ENCODE measurements at regions not wholly inside any gene's neighbourhood (a gene's known extent, or its start where the extent isn't known, plus 50 kb on each side); places are given as distances from the start of the nearest gene placed in this dataset.

DNA sequence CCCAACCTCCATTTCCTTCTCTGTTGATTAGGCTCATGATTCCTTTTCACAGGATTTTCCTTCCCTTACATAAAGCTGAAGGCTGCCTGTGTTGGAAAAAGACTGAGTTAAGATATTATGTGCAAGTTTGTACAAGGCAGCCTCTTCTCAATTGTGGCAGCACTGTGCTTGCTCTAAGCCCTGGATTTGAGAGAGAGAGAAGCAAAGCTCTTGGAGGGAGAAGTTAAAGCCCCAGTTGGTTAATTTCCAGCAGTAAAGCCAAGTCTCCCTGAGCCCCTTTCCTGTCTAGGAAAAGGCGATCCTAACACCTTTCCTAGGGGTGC is 128.3 kb upstream of the SESN3 start:
- TF ChIP-seq, protein P1, sequence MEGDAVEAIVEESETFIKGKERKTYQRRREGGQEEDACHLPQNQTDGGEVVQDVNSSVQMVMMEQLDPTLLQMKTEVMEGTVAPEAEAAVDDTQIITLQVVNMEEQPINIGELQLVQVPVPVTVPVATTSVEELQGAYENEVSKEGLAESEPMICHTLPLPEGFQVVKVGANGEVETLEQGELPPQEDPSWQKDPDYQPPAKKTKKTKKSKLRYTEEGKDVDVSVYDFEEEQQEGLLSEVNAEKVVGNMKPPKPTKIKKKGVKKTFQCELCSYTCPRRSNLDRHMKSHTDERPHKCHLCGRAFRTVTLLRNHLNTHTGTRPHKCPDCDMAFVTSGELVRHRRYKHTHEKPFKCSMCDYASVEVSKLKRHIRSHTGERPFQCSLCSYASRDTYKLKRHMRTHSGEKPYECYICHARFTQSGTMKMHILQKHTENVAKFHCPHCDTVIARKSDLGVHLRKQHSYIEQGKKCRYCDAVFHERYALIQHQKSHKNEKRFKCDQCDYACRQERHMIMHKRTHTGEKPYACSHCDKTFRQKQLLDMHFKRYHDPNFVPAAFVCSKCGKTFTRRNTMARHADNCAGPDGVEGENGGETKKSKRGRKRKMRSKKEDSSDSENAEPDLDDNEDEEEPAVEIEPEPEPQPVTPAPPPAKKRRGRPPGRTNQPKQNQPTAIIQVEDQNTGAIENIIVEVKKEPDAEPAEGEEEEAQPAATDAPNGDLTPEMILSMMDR (IDR thresholded peaks at IDR 0.05; ENCODE audit: control extremely low read depth in 1 of 3, insufficient read depth in 1 of 3, low read depth in 1 of 3, low read length in 3 of 3): no peak
- no peak for TF ChIP-seq POLR2A (IDR thresholded peaks at IDR 0.05; ENCODE audit: control extremely low read depth in 1 of 2, low read depth in 2 of 2, low read length in 2 of 2)
- TF ChIP-seq ZNF274 (IDR thresholded peaks at IDR 0.05; ENCODE audit: borderline replicate concordance, extremely low read depth, low read length): no peak
- TF ChIP-seq EP300 (IDR thresholded peaks at IDR 0.05; ENCODE audit: borderline replicate concordance in 1 of 2, low read depth in 2 of 2, low read length in 2 of 2): no peak
- no peak for TF ChIP-seq TAF1 (IDR thresholded peaks at IDR 0.05; ENCODE audit: low read depth, low read length)
- TF ChIP-seq NANOG (IDR thresholded peaks at IDR 0.05; ENCODE audit: insufficient read depth, low read depth, low read length, poor library complexity, severe bottlenecking): no peak
- no peak for TF ChIP-seq CREB1 (IDR thresholded peaks at IDR 0.05)
- TF ChIP-seq JUN (IDR thresholded peaks at IDR 0.05; ENCODE audit: low read depth, low read length): no peak
- no peak for TF ChIP-seq TAF7 (optimal IDR thresholded peaks at IDR 0.05; ENCODE audit: borderline replicate concordance, low read depth, low read length)
